ENCODE measurements at regions not wholly inside any gene's neighbourhood (a gene's known extent, or its start where the extent isn't known, plus 50 kb on each side); places are given as distances from the start of the nearest gene placed in this dataset.

DNA sequence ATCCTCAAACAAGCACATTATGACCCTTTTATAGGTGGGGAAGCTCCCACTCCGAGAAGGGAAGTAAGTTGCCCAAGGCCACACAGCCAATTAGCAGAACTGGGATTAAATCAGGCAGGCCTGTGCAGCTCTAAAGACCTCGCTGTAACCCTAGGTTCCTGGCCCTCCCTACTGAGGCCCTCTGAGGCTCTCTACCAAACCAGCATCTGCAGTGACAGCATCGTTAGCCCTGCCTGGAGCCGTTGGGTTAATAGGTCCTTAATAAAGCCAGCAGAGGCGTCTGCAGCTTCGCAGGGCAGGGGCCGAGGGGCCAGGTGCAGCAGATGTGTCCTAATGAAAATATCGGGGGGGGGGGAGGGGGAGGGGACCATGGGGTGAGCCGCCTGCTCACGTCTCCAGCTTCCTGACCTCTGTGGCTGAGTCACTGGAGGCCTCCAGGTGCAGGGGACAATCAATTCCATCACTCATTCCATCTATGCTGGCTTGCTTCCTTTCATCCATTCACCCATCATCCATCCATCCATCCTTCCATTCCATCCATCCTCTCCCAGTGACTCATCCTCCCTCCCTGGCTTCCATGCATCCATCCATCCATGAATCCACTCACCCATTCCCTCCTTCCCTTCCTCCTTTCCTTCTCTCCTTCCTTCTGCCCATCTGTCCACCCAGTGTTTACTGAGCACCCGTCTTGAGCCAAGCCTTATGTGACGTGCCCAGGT lies 203.9 kb downstream of the C9orf50 start:
- no peak for ATAC-seq
- no peaks in the 10 kb centered on the region for H3K9me3 ChIP-seq
- peaks cover 21% of the 10 kb centered on the region for H3K4me1 ChIP-seq

DNA sequence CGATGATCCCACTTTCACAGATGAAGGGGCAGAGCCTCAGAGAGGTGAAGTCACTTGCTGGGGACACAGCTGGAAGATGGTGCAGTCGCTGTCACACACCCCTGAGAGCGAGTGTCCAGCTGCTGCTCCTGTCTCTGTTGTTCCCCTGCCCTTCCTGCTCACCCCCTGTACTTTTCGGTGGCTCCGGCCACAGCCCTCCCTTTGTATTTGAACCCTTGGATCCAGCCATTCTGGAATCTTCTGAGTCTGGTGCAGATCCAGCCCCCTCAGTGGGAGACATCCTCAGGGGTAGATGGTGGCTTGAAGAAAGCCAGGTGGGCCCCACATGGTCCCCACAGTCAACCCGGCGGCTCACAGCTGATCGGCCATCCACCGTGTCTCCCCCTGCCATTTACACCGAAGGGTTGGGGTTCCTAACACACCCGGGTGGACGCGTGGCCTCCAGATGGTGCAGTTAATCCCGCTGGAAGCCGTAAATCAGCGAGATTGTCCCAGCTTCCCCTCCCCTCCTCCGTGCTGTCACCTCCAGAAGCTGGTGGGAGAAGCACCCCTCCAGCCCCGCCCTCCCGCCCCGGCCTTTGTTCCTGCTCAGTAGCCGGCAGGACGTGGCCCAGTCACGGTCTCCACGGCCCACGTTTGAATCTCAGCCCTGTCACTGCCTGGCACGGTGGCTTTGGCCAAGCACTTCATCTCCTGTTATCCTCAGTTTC lies 204.8 kb downstream of the C9orf50 start:
- peak in 1 of 2 donors; percentile 46 for DNase-seq
- ATAC-seq, result no peak
- intact Hi-C loops (cut with DNase I), result no loop called here
- Histone ChIP-seq H3K36me3 (ENCODE audit: insufficient read depth in 1 of 2, low read depth in 1 of 2) (no peaks in the 10 kb centered on the region), H3K4me3 (no peak overlapping the region), H3K27ac (peak overlapping the region; percentile 36), H3K4me1 (peaks cover 21% of the 10 kb centered on the region), H3K9me3 (no peaks in the 10 kb centered on the region), H3K27me3 (ENCODE audit: insufficient read depth in 3 of 3, low read length in 2 of 3) (no peaks in the 10 kb centered on the region)
- WGBS, 3 donors, result 49 to 52% (median 49%) methylated on average over 21 to 26 of the region's 26 CpGs
- TF ChIP-seq, protein P1, sequence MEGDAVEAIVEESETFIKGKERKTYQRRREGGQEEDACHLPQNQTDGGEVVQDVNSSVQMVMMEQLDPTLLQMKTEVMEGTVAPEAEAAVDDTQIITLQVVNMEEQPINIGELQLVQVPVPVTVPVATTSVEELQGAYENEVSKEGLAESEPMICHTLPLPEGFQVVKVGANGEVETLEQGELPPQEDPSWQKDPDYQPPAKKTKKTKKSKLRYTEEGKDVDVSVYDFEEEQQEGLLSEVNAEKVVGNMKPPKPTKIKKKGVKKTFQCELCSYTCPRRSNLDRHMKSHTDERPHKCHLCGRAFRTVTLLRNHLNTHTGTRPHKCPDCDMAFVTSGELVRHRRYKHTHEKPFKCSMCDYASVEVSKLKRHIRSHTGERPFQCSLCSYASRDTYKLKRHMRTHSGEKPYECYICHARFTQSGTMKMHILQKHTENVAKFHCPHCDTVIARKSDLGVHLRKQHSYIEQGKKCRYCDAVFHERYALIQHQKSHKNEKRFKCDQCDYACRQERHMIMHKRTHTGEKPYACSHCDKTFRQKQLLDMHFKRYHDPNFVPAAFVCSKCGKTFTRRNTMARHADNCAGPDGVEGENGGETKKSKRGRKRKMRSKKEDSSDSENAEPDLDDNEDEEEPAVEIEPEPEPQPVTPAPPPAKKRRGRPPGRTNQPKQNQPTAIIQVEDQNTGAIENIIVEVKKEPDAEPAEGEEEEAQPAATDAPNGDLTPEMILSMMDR (IDR thresholded peaks at IDR 0.05), result no peak

More for the DNA sequence above, 203.9 kb downstream of the C9orf50 start:
- Histone ChIP-seq H3K27me3 (ENCODE audit: insufficient read depth in 3 of 3, low read length in 2 of 3) (no peaks in the 10 kb centered on the region), H3K27ac (no peak overlapping the region), H3K4me3 (no peak overlapping the region), H3K36me3 (ENCODE audit: insufficient read depth in 1 of 2, low read depth in 1 of 2) (no peaks in the 10 kb centered on the region)
- 55 to 64% (median 64%) methylated on average over 9 to 12 of the region's 12 CpGs for WGBS, 3 donors
- TF ChIP-seq, protein P1 (IDR thresholded peaks at IDR 0.05), result no peak
- DNase-seq, result peak in 1 of 2 donors; percentile 47
- intact Hi-C loops (cut with DNase I), result no loop called here

DNA sequence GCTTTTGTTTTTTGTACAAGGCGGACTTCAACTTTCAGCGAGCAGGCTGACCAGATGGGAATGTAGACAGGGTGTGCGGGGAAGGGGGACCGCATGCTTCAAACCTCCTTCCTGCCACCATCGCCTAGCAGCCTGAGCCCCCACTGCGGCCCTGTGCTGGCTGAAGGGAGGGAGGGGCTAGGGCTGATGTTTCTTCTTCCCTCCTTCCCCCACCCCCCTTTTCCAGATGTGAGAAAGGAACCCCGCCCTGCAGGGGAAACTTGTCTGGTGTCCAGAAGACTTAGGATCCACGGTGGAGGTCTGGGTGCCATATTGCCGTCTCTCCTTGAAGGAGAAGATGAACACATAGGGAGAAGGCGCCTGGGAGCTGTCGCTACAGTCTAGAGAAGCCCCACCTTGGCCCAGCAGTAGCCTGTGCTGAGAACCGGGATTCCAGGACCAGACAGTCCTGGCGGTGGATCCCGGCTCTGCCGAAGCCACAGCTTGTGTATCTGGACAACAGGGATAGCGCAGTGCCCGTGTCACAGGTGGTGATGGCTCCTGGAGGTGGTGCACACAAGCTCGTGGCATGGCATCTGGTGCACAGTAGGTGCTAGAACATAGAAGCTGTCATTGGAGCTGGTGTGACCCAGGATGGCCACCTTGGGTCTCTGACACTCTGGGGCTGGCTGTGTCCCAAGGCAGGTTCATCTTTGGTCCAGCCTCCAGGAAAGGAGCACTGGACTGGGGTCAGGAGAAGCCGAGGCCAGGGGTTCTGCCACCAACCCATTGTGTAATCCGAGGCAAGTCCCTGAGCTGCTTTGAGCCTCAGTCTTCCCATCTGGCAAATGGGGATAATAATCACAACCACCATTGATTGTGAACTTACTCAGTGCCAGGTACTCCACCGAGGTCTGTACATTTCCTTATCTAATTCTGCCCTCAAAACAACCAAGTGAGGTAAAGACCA lies 205.6 kb downstream of the C9orf50 start:
- no peak for ATAC-seq
- no peaks in the 10 kb centered on the region for H3K27me3 ChIP-seq (ENCODE audit: insufficient read depth in 3 of 3, low read length in 2 of 3)
- H3K9me3 ChIP-seq, result no peaks in the 10 kb centered on the region
- TF ChIP-seq, protein P1 (IDR thresholded peaks at IDR 0.05), result no peak
- no peaks in the 10 kb centered on the region for H3K36me3 ChIP-seq (ENCODE audit: insufficient read depth in 1 of 2, low read depth in 1 of 2)
- H3K27ac ChIP-seq, result peak overlapping the region; percentile 99
- H3K4me1 ChIP-seq, result peaks cover 21% of the 10 kb centered on the region
- no peak overlapping the region for H3K4me3 ChIP-seq
- 67 to 78% (median 71%) methylated on average over 21 of the region's 21 CpGs for WGBS, 3 donors
- intact Hi-C loops (cut with DNase I), result loop anchor here (5.0 kb wide), 2 partner anchors 67 to 82 kb away; no protein-coding TSS in a partner anchor
- DNase-seq, result peak in 1 of 2 donors; percentile 57

DNA sequence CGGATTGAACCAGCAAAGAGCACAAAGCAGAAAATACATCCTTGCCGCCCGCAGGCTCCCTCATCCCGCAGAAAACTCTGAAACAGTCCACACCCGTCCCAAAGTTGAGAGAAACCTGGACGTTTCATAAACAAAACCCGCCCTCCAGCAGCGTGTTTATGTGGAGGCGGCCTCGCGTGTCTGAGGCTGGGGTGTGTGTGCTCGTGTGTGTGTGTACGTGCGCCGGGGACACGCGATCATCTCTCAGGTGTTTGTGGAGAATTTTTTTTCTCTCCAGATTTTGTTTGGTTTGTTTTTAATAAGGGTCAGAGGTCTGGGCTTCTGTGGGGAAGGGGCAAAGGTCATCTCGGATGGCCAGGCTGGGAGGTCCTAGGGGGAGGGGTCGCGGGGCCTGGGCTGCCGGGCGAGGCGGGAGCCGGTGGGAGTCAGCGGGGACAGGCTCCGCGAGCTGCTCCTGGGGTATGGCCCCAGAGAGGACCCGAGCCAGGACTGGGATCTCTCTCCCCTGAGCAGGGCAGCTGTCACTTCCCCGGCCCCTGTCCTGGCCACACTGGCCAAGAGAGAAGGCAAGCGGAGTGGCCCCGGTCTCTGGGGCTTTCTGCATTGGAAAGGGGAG lies 206.4 kb downstream of the C9orf50 start:
- DNase-seq (peak; percentile 36 to 68), ATAC-seq (peak in 2 of 4 donors; percentile 4 to 6)
- peak overlapping the region; percentile 99 for H3K27ac ChIP-seq
- intact Hi-C loops (cut with DNase I), result loop anchor here (5.0 kb wide), 2 partner anchors 68 to 83 kb away; no protein-coding TSS in a partner anchor
- H3K36me3 ChIP-seq (ENCODE audit: insufficient read depth in 1 of 2, low read depth in 1 of 2), result no peaks in the 10 kb centered on the region
- TF ChIP-seq, protein P1 (IDR thresholded peaks at IDR 0.05), result no peak
- no peaks in the 10 kb centered on the region for H3K27me3 ChIP-seq (ENCODE audit: insufficient read depth in 3 of 3, low read length in 2 of 3)
- WGBS, 3 donors, result 29 to 34% (median 33%) methylated on average over 24 to 31 of the region's 31 CpGs
- peak overlapping the region; percentile 80 for H3K4me3 ChIP-seq
- H3K9me3 ChIP-seq, result no peaks in the 10 kb centered on the region
- H3K4me1 ChIP-seq, result peaks cover 21% of the 10 kb centered on the region

Measured in psoas muscle (tissue), 7 donors.